Epithelial cell of proximal tubule (primary cell): ENCODE measurements at regions not wholly inside any gene's neighbourhood (a gene's known extent, or its start where the extent isn't known, plus 50 kb on each side); places are given as distances from the start of the nearest gene placed in this dataset.

Experiments
- DNase-seq: peaks from one replicate; pipeline ENCODE4 v3.0.0-alpha.2; 2011; ENCODE audit warnings: low read depth
- H3K4me3 ChIP-seq: 2 replicates; pipeline ENCODE4 v1.5.1; 2011; ENCODE audit warnings: low read depth, mild to moderate bottlenecking, low read length
- CTCF ChIP-seq: conservative IDR thresholded peaks from 2 replicates; pipeline ENCODE4 v1.5.1; 2012; ENCODE audit warnings: low read depth, mild to moderate bottlenecking, low read length

- TF ChIP-seq CTCF, result no peak
- DNase-seq, result no peak
- H3K4me3 ChIP-seq, result no peak overlapping the region
Measured at GRCh38 chrX:15128861-15129260, 141.0 kb downstream of the ASB9 start.

- TF ChIP-seq CTCF, result peak; percentile 29
- H3K4me3 ChIP-seq, result no peak overlapping the region
- no peak for DNase-seq
Measured at GRCh38 chrX:15127010-15127409, 142.9 kb downstream of the ASB9 start.

- DNase-seq, result no peak
- H3K4me3 ChIP-seq, result no peak overlapping the region
- no peak for TF ChIP-seq CTCF
Measured at GRCh38 chrX:15116900-15117299, 153.0 kb downstream of the ASB9 start.

GRCh38 chrX:15114743-15115566, 154.9 kb downstream of the ASB9 start:
- no peak for DNase-seq
- TF ChIP-seq CTCF, result no peak
- H3K4me3 ChIP-seq, result no peak overlapping the region

GRCh38 chrX:15107367-15107988, 162.4 kb downstream of the ASB9 start:
- DNase-seq, result no peak
- H3K4me3 ChIP-seq, result no peak overlapping the region
- TF ChIP-seq CTCF, result peak; percentile 45

- no peak overlapping the region for H3K4me3 ChIP-seq
- no peak for TF ChIP-seq CTCF
- DNase-seq, result no peak
Measured at GRCh38 chrX:15098505-15098904, 171.4 kb downstream of the ASB9 start.

GRCh38 chrX:15087747-15088146, 182.1 kb downstream of the ASB9 start:
- TF ChIP-seq CTCF, result no peak
- H3K4me3 ChIP-seq, result no peak overlapping the region
- DNase-seq, result no peak
